ENCODE measurements at regions not wholly inside any gene's neighbourhood (a gene's known extent, or its start where the extent isn't known, plus 50 kb on each side); places are given as distances from the start of the nearest gene placed in this dataset.

GRCh38 chr12:126493366-126494108 is 1428.3 kb downstream of the AACS start:
- 0 out of 2 replicates have a peak, but pooled peaks cover 2% of the 10 kb centered on the region for H3K9me3 ChIP-seq (replicated peaks)
- H3K4me1 ChIP-seq (replicated peaks): no peaks in the 10 kb centered on the region
- H3K36me3 ChIP-seq: no peaks in the 10 kb centered on the region
- no peak overlapping the region for H3K4me3 ChIP-seq
- H3K27me3 ChIP-seq (replicated peaks): no peaks in the 10 kb centered on the region
- no peak overlapping the region for H3K27ac ChIP-seq
- DNase-seq (ENCODE audit: low read depth in 1 of 2, low spot score in 2 of 2): no peak

GRCh38 chr12:126496201-126496600 is 1431.0 kb downstream of the AACS start:
- Histone ChIP-seq H3K27ac (no peak overlapping the region), H3K27me3 (replicated peaks) (no peaks in the 10 kb centered on the region), H3K4me1 (replicated peaks) (no peaks in the 10 kb centered on the region), H3K4me3 (no peak overlapping the region), H3K9me3 (replicated peaks) (0 out of 2 replicates have a peak, but pooled peaks cover 2% of the 10 kb centered on the region), H3K36me3 (no peaks in the 10 kb centered on the region)
- DNase-seq (ENCODE audit: low read depth in 1 of 2, low spot score in 2 of 2): no peak

- H3K4me3 ChIP-seq: no peak overlapping the region
- peaks cover 3% of the 10 kb centered on the region; the same call in 1 of the 2 replicates for H3K9me3 ChIP-seq (replicated peaks)
- no peaks in the 10 kb centered on the region for H3K27me3 ChIP-seq (replicated peaks)
- no peak for DNase-seq (ENCODE audit: low read depth in 1 of 2, low spot score in 2 of 2)
- H3K36me3 ChIP-seq: no peaks in the 10 kb centered on the region
- no peak overlapping the region for H3K27ac ChIP-seq
- H3K4me1 ChIP-seq (replicated peaks): no peaks in the 10 kb centered on the region
Observed at GRCh38 chr12:126506426-126507182, 1441.4 kb downstream of the AACS start.

GRCh38 chr12:126507231-126507630 is 1442.0 kb downstream of the AACS start:
- no peak overlapping the region for H3K4me3 ChIP-seq
- no peak overlapping the region for H3K27ac ChIP-seq
- H3K36me3 ChIP-seq: no peaks in the 10 kb centered on the region
- no peaks in the 10 kb centered on the region for H3K4me1 ChIP-seq (replicated peaks)
- no peak for DNase-seq (ENCODE audit: low read depth in 1 of 2, low spot score in 2 of 2)
- peaks cover 3% of the 10 kb centered on the region; the same call in 1 of the 2 replicates for H3K9me3 ChIP-seq (replicated peaks)
- no peaks in the 10 kb centered on the region for H3K27me3 ChIP-seq (replicated peaks)

- Histone ChIP-seq H3K9me3 (replicated peaks) (peaks cover 3% of the 10 kb centered on the region; the same call in 1 of the 2 replicates), H3K4me3 (no peak overlapping the region), H3K4me1 (replicated peaks) (no peaks in the 10 kb centered on the region), H3K27ac (no peak overlapping the region), H3K36me3 (no peaks in the 10 kb centered on the region), H3K27me3 (replicated peaks) (no peaks in the 10 kb centered on the region)
- no peak for DNase-seq (ENCODE audit: low read depth in 1 of 2, low spot score in 2 of 2)
Observed at GRCh38 chr12:126509572-126509971, 1444.3 kb downstream of the AACS start.

GRCh38 chr12:126510630-126511029 is 1445.4 kb downstream of the AACS start:
- Histone ChIP-seq H3K27me3 (replicated peaks) (no peaks in the 10 kb centered on the region), H3K36me3 (no peaks in the 10 kb centered on the region), H3K4me1 (replicated peaks) (no peaks in the 10 kb centered on the region), H3K9me3 (replicated peaks) (peaks cover 3% of the 10 kb centered on the region; the same call in 1 of the 2 replicates), H3K27ac (no peak overlapping the region), H3K4me3 (no peak overlapping the region)
- no peak for DNase-seq (ENCODE audit: low read depth in 1 of 2, low spot score in 2 of 2)

- no peaks in the 10 kb centered on the region for H3K27me3 ChIP-seq (replicated peaks)
- H3K4me3 ChIP-seq: no peak overlapping the region
- no peaks in the 10 kb centered on the region for H3K9me3 ChIP-seq (replicated peaks)
- H3K27ac ChIP-seq: no peak overlapping the region
- H3K4me1 ChIP-seq (replicated peaks): no peaks in the 10 kb centered on the region
- H3K36me3 ChIP-seq: no peaks in the 10 kb centered on the region
- DNase-seq (ENCODE audit: low read depth in 1 of 2, low spot score in 2 of 2): no peak
Observed at GRCh38 chr12:126512916-126513913, 1448.0 kb downstream of the AACS start.

- H3K27ac ChIP-seq: no peak overlapping the region
- no peak for DNase-seq (ENCODE audit: low read depth in 1 of 2, low spot score in 2 of 2)
Observed at GRCh38 chr12:126518596-126519200, 1453.5 kb downstream of the AACS start.

GRCh38 chr12:126519833-126520232 is 1454.6 kb downstream of the AACS start:
- peaks cover 3% of the 10 kb centered on the region; the same call in 1 of the 2 replicates for H3K9me3 ChIP-seq (replicated peaks)
- no peaks in the 10 kb centered on the region for H3K4me1 ChIP-seq (replicated peaks)
- no peaks in the 10 kb centered on the region for H3K36me3 ChIP-seq
- no peaks in the 10 kb centered on the region for H3K27me3 ChIP-seq (replicated peaks)
- H3K4me3 ChIP-seq: no peak overlapping the region
- no peak overlapping the region for H3K27ac ChIP-seq
- no peak for DNase-seq (ENCODE audit: low read depth in 1 of 2, low spot score in 2 of 2)

More at GRCh38 chr12:126518596-126519200, 1453.5 kb downstream of the AACS start:
- no peak overlapping the region for H3K4me3 ChIP-seq
- peaks cover 3% of the 10 kb centered on the region; the same call in 1 of the 2 replicates for H3K9me3 ChIP-seq (replicated peaks)
- H3K4me1 ChIP-seq (replicated peaks): no peaks in the 10 kb centered on the region
- no peaks in the 10 kb centered on the region for H3K27me3 ChIP-seq (replicated peaks)
- no peaks in the 10 kb centered on the region for H3K36me3 ChIP-seq

- Histone ChIP-seq H3K27ac (no peak overlapping the region), H3K9me3 (replicated peaks) (peaks cover 3% of the 10 kb centered on the region; the same call in 1 of the 2 replicates), H3K36me3 (no peaks in the 10 kb centered on the region), H3K4me3 (no peak overlapping the region), H3K27me3 (replicated peaks) (no peaks in the 10 kb centered on the region), H3K4me1 (replicated peaks) (no peaks in the 10 kb centered on the region)
- DNase-seq (ENCODE audit: low read depth in 1 of 2, low spot score in 2 of 2): no peak
Observed at GRCh38 chr12:126523891-126524290, 1458.7 kb downstream of the AACS start.

- Histone ChIP-seq H3K9me3 (replicated peaks) (no peaks in the 10 kb centered on the region), H3K27me3 (replicated peaks) (no peaks in the 10 kb centered on the region), H3K4me1 (replicated peaks) (no peaks in the 10 kb centered on the region), H3K36me3 (no peaks in the 10 kb centered on the region), H3K27ac (no peak overlapping the region), H3K4me3 (no peak overlapping the region)
- DNase-seq (ENCODE audit: low read depth in 1 of 2, low spot score in 2 of 2): no peak
Observed at GRCh38 chr12:126534495-126534894, 1469.3 kb downstream of the AACS start.

- H3K4me1 ChIP-seq (replicated peaks): no peaks in the 10 kb centered on the region
- H3K27me3 ChIP-seq (replicated peaks): no peaks in the 10 kb centered on the region
- H3K4me3 ChIP-seq: no peak overlapping the region
- no peak overlapping the region for H3K27ac ChIP-seq
- H3K9me3 ChIP-seq (replicated peaks): no peaks in the 10 kb centered on the region
- no peak for DNase-seq (ENCODE audit: low read depth in 1 of 2, low spot score in 2 of 2)
- H3K36me3 ChIP-seq: no peaks in the 10 kb centered on the region
Observed at GRCh38 chr12:126534942-126535341, 1469.7 kb downstream of the AACS start.

GRCh38 chr12:126535971-126536370 is 1470.7 kb downstream of the AACS start:
- H3K9me3 ChIP-seq (replicated peaks): no peaks in the 10 kb centered on the region
- no peak overlapping the region for H3K27ac ChIP-seq
- H3K36me3 ChIP-seq: no peaks in the 10 kb centered on the region
- H3K4me3 ChIP-seq: no peak overlapping the region
- no peaks in the 10 kb centered on the region for H3K27me3 ChIP-seq (replicated peaks)
- H3K4me1 ChIP-seq (replicated peaks): no peaks in the 10 kb centered on the region
- no peak for DNase-seq (ENCODE audit: low read depth in 1 of 2, low spot score in 2 of 2)
